ENCODE measurements at regions not wholly inside any gene's neighbourhood (a gene's known extent, or its start where the extent isn't known, plus 50 kb on each side); places are given as distances from the start of the nearest gene placed in this dataset.

- H3K4me3 ChIP-seq (ENCODE audit: low read depth, low read length), result no peak overlapping the region
- H3K4me1 ChIP-seq (ENCODE audit: insufficient read depth), result no peaks in the 10 kb centered on the region
- no peaks in the 10 kb centered on the region for H3K36me3 ChIP-seq (ENCODE audit: insufficient read depth)
- no peak for DNase-seq (ENCODE audit: extremely low spot score)
- WGBS, result 87% methylated on average over 16 of the region's 16 CpGs
- no peak overlapping the region for H3K27ac ChIP-seq (ENCODE audit: low read depth)
These were observed 135.1 kb upstream of the ID2 start for GRCh38 chr2:8546612-8547283.

- Histone ChIP-seq H3K4me1 (ENCODE audit: insufficient read depth) (no peaks in the 10 kb centered on the region), H3K4me3 (ENCODE audit: low read depth, low read length) (no peak overlapping the region), H3K27ac (ENCODE audit: low read depth) (no peak overlapping the region), H3K36me3 (ENCODE audit: insufficient read depth) (no peaks in the 10 kb centered on the region)
- DNase-seq (ENCODE audit: extremely low spot score), result no peak
- WGBS, result 97% methylated on average over 20 of the region's 20 CpGs
These were observed 134.4 kb upstream of the ID2 start for GRCh38 chr2:8547284-8548064.

GRCh38 chr2:8548065-8548618 is 133.7 kb upstream of the ID2 start:
- Histone ChIP-seq H3K36me3 (ENCODE audit: insufficient read depth) (no peaks in the 10 kb centered on the region), H3K4me1 (ENCODE audit: insufficient read depth) (no peaks in the 10 kb centered on the region), H3K4me3 (ENCODE audit: low read depth, low read length) (no peak overlapping the region), H3K27ac (ENCODE audit: low read depth) (no peak overlapping the region)
- DNase-seq (ENCODE audit: extremely low spot score), result no peak
- whole genome bisulfite sequencing, result 91% methylated on average over 9 of the region's 9 CpGs

GRCh38 chr2:8548619-8549150 is 133.2 kb upstream of the ID2 start:
- DNase-seq (ENCODE audit: extremely low spot score), result no peak
- no peaks in the 10 kb centered on the region for H3K36me3 ChIP-seq (ENCODE audit: insufficient read depth)

GRCh38 chr2:8549273-8549922 is 132.5 kb upstream of the ID2 start:
- 89% methylated on average over 11 of the region's 11 CpGs for WGBS

More at GRCh38 chr2:8548619-8549150, 133.2 kb upstream of the ID2 start:
- Histone ChIP-seq H3K27ac (ENCODE audit: low read depth) (no peak overlapping the region), H3K4me1 (ENCODE audit: insufficient read depth) (no peaks in the 10 kb centered on the region), H3K4me3 (ENCODE audit: low read depth, low read length) (no peak overlapping the region)
- 94% methylated on average over 6 of the region's 6 CpGs for WGBS

GRCh38 chr2:8549942-8550341 is 131.9 kb upstream of the ID2 start:
- Histone ChIP-seq H3K4me1 (ENCODE audit: insufficient read depth) (no peaks in the 10 kb centered on the region), H3K36me3 (ENCODE audit: insufficient read depth) (no peaks in the 10 kb centered on the region), H3K4me3 (ENCODE audit: low read depth, low read length) (no peak overlapping the region), H3K27ac (ENCODE audit: low read depth) (no peak overlapping the region)
- no peak for DNase-seq (ENCODE audit: extremely low spot score)
- 98% methylated on average over 4 of the region's 4 CpGs for WGBS

More at GRCh38 chr2:8549273-8549922, 132.5 kb upstream of the ID2 start:
- Histone ChIP-seq H3K4me1 (ENCODE audit: insufficient read depth) (no peaks in the 10 kb centered on the region), H3K4me3 (ENCODE audit: low read depth, low read length) (no peak overlapping the region), H3K36me3 (ENCODE audit: insufficient read depth) (no peaks in the 10 kb centered on the region), H3K27ac (ENCODE audit: low read depth) (no peak overlapping the region)
- no peak for DNase-seq (ENCODE audit: extremely low spot score)

GRCh38 chr2:8550481-8550880 is 131.4 kb upstream of the ID2 start:
- no peak for DNase-seq (ENCODE audit: extremely low spot score)
- H3K27ac ChIP-seq (ENCODE audit: low read depth), result no peak overlapping the region
- WGBS, result 95% methylated on average over 10 of the region's 10 CpGs
- H3K4me3 ChIP-seq (ENCODE audit: low read depth, low read length), result no peak overlapping the region
- no peaks in the 10 kb centered on the region for H3K4me1 ChIP-seq (ENCODE audit: insufficient read depth)
- no peaks in the 10 kb centered on the region for H3K36me3 ChIP-seq (ENCODE audit: insufficient read depth)

GRCh38 chr2:8550937-8551621 is 130.8 kb upstream of the ID2 start:
- H3K4me3 ChIP-seq (ENCODE audit: low read depth, low read length), result no peak overlapping the region
- DNase-seq (ENCODE audit: extremely low spot score), result no peak
- no peaks in the 10 kb centered on the region for H3K36me3 ChIP-seq (ENCODE audit: insufficient read depth)
- 88% methylated on average over 14 of the region's 14 CpGs for WGBS
- H3K27ac ChIP-seq (ENCODE audit: low read depth), result no peak overlapping the region
- no peaks in the 10 kb centered on the region for H3K4me1 ChIP-seq (ENCODE audit: insufficient read depth)

GRCh38 chr2:8551622-8552074 is 130.2 kb upstream of the ID2 start:
- H3K4me1 ChIP-seq (ENCODE audit: insufficient read depth), result no peaks in the 10 kb centered on the region
- 73% methylated on average over 8 of the region's 8 CpGs for WGBS
- H3K4me3 ChIP-seq (ENCODE audit: low read depth, low read length), result no peak overlapping the region
- no peaks in the 10 kb centered on the region for H3K36me3 ChIP-seq (ENCODE audit: insufficient read depth)
- no peak overlapping the region for H3K27ac ChIP-seq (ENCODE audit: low read depth)
- DNase-seq (ENCODE audit: extremely low spot score), result no peak

GRCh38 chr2:8552293-8552801 is 129.5 kb upstream of the ID2 start:
- 93% methylated on average over 17 of the region's 17 CpGs for WGBS
- Histone ChIP-seq H3K27ac (ENCODE audit: low read depth) (no peak overlapping the region), H3K36me3 (ENCODE audit: insufficient read depth) (no peaks in the 10 kb centered on the region), H3K4me3 (ENCODE audit: low read depth, low read length) (no peak overlapping the region), H3K4me1 (ENCODE audit: insufficient read depth) (no peaks in the 10 kb centered on the region)
- no peak for DNase-seq (ENCODE audit: extremely low spot score)

- Histone ChIP-seq H3K36me3 (ENCODE audit: insufficient read depth) (no peaks in the 10 kb centered on the region), H3K4me3 (ENCODE audit: low read depth, low read length) (no peak overlapping the region), H3K27ac (ENCODE audit: low read depth) (no peak overlapping the region), H3K4me1 (ENCODE audit: insufficient read depth) (no peaks in the 10 kb centered on the region)
- WGBS, result 94% methylated on average over 4 of the region's 4 CpGs
- DNase-seq (ENCODE audit: extremely low spot score), result no peak
These were observed 128.2 kb upstream of the ID2 start for GRCh38 chr2:8553643-8554042.

- Histone ChIP-seq H3K27ac (ENCODE audit: low read depth) (no peak overlapping the region), H3K4me3 (ENCODE audit: low read depth, low read length) (no peak overlapping the region), H3K36me3 (ENCODE audit: insufficient read depth) (no peaks in the 10 kb centered on the region), H3K4me1 (ENCODE audit: insufficient read depth) (no peaks in the 10 kb centered on the region)
- no peak for DNase-seq (ENCODE audit: extremely low spot score)
- 97% methylated on average over 9 of the region's 9 CpGs for WGBS
These were observed 127.5 kb upstream of the ID2 start for GRCh38 chr2:8554296-8554806.

- no peak for DNase-seq (ENCODE audit: extremely low spot score)
- Histone ChIP-seq H3K4me1 (ENCODE audit: insufficient read depth) (no peaks in the 10 kb centered on the region), H3K36me3 (ENCODE audit: insufficient read depth) (no peaks in the 10 kb centered on the region), H3K27ac (ENCODE audit: low read depth) (no peak overlapping the region), H3K4me3 (ENCODE audit: low read depth, low read length) (no peak overlapping the region)
- WGBS, result 98% methylated on average over 2 of the region's 2 CpGs
These were observed 126.3 kb upstream of the ID2 start for GRCh38 chr2:8555543-8555942.
